ENCODE measurements at regions not wholly inside any gene's neighbourhood (a gene's known extent, or its start where the extent isn't known, plus 50 kb on each side); places are given as distances from the start of the nearest gene placed in this dataset.

GRCh38 chr17:83179374-83179773 is 100.0 kb downstream of the METRNL start:
- TF ChIP-seq POLR2AphosphoS5 (IDR thresholded peaks at IDR 0.05; ENCODE audit: borderline replicate concordance, low read depth, low read length) = no peak
- no peak for TF ChIP-seq EZH2 (IDR thresholded peaks at IDR 0.05)
- TF ChIP-seq FOXP2 (optimal IDR thresholded peaks at IDR 0.05; ENCODE audit: control extremely low read depth, extremely low read length, insufficient read depth) = no peak
